ENCODE measurements at regions not wholly inside any gene's neighbourhood (a gene's known extent, or its start where the extent isn't known, plus 50 kb on each side); places are given as distances from the start of the nearest gene placed in this dataset.

DNA sequence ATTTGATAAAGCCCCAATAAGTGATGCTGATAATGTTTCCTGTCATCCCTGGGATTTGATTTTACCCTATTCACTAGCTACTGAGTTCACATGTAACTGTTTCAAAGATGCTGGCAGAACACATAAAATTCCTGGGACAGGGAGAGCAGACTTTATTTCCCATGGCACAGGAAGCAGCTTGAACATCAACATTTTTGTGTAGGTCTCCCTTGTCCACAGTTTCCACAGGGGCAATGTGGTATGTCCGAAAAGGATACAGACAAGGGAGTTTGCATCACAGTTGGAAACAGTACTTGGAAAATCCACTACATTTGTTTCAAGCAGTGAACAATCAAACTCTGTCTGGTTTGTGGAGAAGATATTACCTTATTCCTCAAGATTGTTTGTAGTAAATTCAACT, 129.2 kb upstream of the KLHL4 start:
- WGBS, 2 experiments (ENCODE audit: extremely low coverage in 2 of 2, insufficient read length in 1 of 2) = no CpG with 5 or more reads among the region's 1 CpG
- no peak overlapping the region for H2BK120ac ChIP-seq (ENCODE audit: low read depth, low read length)
- ATAC-seq (ENCODE audit: low read depth) = no peak
- in situ Hi-C loops (cut with MboI; ENCODE audit: low sequenced_read_pairs) = no loop called here
- no peak overlapping the region for H3K27ac ChIP-seq (ENCODE audit: insufficient read depth, low read length)
- POLR2A ChIA-PET (ENCODE audit: unreplicated experiment) = no interaction called here
- no TSS peak for BruUV-seq (replicated peaks)
- DNase-seq = no peak
- H3K9ac ChIP-seq (ENCODE audit: low read depth, low read length) = no peak overlapping the region
- no peak overlapping the region for H3K14ac ChIP-seq (replicated peaks; ENCODE audit: low read depth, low read length)
- no peak overlapping the region for H2BK20ac ChIP-seq (ENCODE audit: low read depth, low read length)
- intact Hi-C loops (cut with micrococcal nuclease) = no loop called here
- no peaks in the 10 kb centered on the region for H3K4me1 ChIP-seq (ENCODE audit: control insufficient read depth, insufficient read depth, low read length)
- no peak overlapping the region for H4K8ac ChIP-seq (ENCODE audit: low read depth in 2 of 2, low read length in 2 of 2)
- no peak overlapping the region for H2BK15ac ChIP-seq (ENCODE audit: low read depth, low read length)
- no peak overlapping the region for H3K4me3 ChIP-seq (ENCODE audit: insufficient read depth, low read depth, low read length)
- H3K79me1 ChIP-seq (ENCODE audit: low read depth in 1 of 2, low read length in 2 of 2) = no peaks in the 10 kb centered on the region
- TF ChIP-seq, protein P1, sequence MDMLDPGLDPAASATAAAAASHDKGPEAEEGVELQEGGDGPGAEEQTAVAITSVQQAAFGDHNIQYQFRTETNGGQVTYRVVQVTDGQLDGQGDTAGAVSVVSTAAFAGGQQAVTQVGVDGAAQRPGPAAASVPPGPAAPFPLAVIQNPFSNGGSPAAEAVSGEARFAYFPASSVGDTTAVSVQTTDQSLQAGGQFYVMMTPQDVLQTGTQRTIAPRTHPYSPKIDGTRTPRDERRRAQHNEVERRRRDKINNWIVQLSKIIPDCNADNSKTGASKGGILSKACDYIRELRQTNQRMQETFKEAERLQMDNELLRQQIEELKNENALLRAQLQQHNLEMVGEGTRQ (IDR thresholded peaks at IDR 0.05; ENCODE audit: low read depth, low read length) = no peak
- TF ChIP-seq RFX5 (IDR thresholded peaks at IDR 0.05; ENCODE audit: low read depth, low read length) (no peak), MAZ (IDR thresholded peaks at IDR 0.05; ENCODE audit: borderline replicate concordance, low read depth, low read length) (no peak), NFE2L2 (IDR thresholded peaks at IDR 0.05; ENCODE audit: low read depth, low read length) (no peak), MAFK (IDR thresholded peaks at IDR 0.05; ENCODE audit: low read depth, low read length) (no peak), SMC3 (IDR thresholded peaks at IDR 0.05; ENCODE audit: low read depth, low read length) (no peak)
- no peaks in the 10 kb centered on the region for H4K20me1 ChIP-seq (ENCODE audit: insufficient read depth, low read length)
- no peaks in the 10 kb centered on the region for H3K9me1 ChIP-seq (ENCODE audit: insufficient read depth, low read length)
- H2AK5ac ChIP-seq (ENCODE audit: low read depth, low read length) = no peak overlapping the region
- CTCF ChIA-PET = no interaction called here
- dilution Hi-C loops (cut with HindIII; ENCODE audit: low sequenced_read_pairs, unreplicated experiment) = no loop called here
- H3K56ac ChIP-seq (ENCODE audit: extremely low read depth, insufficient read depth, low read length) = no peak overlapping the region
- no peak overlapping the region for H3K23ac ChIP-seq (ENCODE audit: low read depth, low read length)
- H4K5ac ChIP-seq (ENCODE audit: low read depth, low read length) = no peak overlapping the region
- no peaks in the 10 kb centered on the region for H3K27me3 ChIP-seq (ENCODE audit: control insufficient read depth, insufficient read depth, low read length)
- H4K91ac ChIP-seq (ENCODE audit: insufficient read depth, low read depth, low read length) = no peak overlapping the region
- no peak overlapping the region for H2AK9ac ChIP-seq (replicated peaks; ENCODE audit: low read depth, low read length, poor library complexity)
- H2AFZ ChIP-seq (replicated peaks; ENCODE audit: low read length, poor library complexity) = no peak overlapping the region
- H3K4ac ChIP-seq (ENCODE audit: low read depth, low read length) = no peak overlapping the region
- no peak overlapping the region for H3K4me2 ChIP-seq (ENCODE audit: low read depth, low read length)
- H2BK5ac ChIP-seq (ENCODE audit: low read depth, low read length, poor library complexity, severe bottlenecking) = no peak overlapping the region
- H3K36me3 ChIP-seq (ENCODE audit: control insufficient read depth, insufficient read depth, low read length) = no peaks in the 10 kb centered on the region
- H3K18ac ChIP-seq (ENCODE audit: low read depth, low read length) = no peak overlapping the region
- H3K9me3 ChIP-seq (ENCODE audit: control insufficient read depth, insufficient read depth, low read length) = no peaks in the 10 kb centered on the region

All from IMR-90 (cell line).